Esophagus squamous epithelium (tissue), 4 donors: ENCODE measurements at regions not wholly inside any gene's neighbourhood (a gene's known extent, or its start where the extent isn't known, plus 50 kb on each side); places are given as distances from the start of the nearest gene placed in this dataset.

Experiments
- POLR2A ChIP-seq, 4 donors: fragments of 450-650 bp; IDR thresholded peaks; one replicate each; pipeline ENCODE4 v1.6.1; 2017; ENCODE audit warnings: antibody characterized with exemption in 4 of 4, mild to moderate bottlenecking in 4 of 4, moderate library complexity in 3 of 4
- TF ChIP-seq, protein P1 (sequence below), 6 experiments: fragments of 450-650 bp in 4 of 6; fragments of 200-600 bp in 2 of 6; sonication (generic) in 2 of 6; IDR thresholded peaks; one replicate each; pipeline ENCODE4 v1.5.1; 2016 to 2019; ENCODE audit warnings: antibody characterized with exemption in 6 of 6, mild to moderate bottlenecking in 4 of 6, moderate library complexity in 4 of 6

DNA sequence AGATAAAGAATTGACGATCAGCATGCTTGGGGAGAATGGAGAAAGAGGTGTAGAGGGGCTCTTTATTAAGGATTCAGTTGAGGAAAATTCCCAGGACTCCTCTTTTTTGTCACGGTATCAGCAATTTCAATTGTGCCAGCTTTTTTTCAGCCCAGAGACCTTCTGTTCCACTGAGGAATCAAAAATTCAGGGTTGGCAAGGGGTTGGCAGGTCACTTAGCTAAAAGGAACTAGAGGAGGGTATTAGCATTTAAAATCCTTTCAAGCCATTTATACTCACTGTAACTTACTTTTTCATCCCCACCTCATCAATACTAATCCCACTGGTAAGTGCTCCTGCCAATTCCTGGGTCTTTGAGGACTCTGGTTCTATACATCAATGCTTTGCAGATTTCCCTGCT, 757.5 kb upstream of the COBL start:
- TF ChIP-seq, protein P1, sequence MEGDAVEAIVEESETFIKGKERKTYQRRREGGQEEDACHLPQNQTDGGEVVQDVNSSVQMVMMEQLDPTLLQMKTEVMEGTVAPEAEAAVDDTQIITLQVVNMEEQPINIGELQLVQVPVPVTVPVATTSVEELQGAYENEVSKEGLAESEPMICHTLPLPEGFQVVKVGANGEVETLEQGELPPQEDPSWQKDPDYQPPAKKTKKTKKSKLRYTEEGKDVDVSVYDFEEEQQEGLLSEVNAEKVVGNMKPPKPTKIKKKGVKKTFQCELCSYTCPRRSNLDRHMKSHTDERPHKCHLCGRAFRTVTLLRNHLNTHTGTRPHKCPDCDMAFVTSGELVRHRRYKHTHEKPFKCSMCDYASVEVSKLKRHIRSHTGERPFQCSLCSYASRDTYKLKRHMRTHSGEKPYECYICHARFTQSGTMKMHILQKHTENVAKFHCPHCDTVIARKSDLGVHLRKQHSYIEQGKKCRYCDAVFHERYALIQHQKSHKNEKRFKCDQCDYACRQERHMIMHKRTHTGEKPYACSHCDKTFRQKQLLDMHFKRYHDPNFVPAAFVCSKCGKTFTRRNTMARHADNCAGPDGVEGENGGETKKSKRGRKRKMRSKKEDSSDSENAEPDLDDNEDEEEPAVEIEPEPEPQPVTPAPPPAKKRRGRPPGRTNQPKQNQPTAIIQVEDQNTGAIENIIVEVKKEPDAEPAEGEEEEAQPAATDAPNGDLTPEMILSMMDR (IDR thresholded peaks at IDR 0.05): no peak
- TF ChIP-seq POLR2A (IDR thresholded peaks at IDR 0.05): no peak
